Cardiac fibroblast (primary cell): ENCODE measurements at regions not wholly inside any gene's neighbourhood (a gene's known extent, or its start where the extent isn't known, plus 50 kb on each side); places are given as distances from the start of the nearest gene placed in this dataset.

Experiments
- DNase-seq, 2 donors: peaks; one replicate each; pipeline versions ENCODE4 v3.0.0 to v3.0.0-alpha.2; 2010; ENCODE audit warnings: low read depth in 2 of 2
- H3K4me3 ChIP-seq, 2 donors: replicated peaks in 1 of 2; 1 replicate in 1 of 2; 2 replicates in 1 of 2; pipeline ENCODE4 v1.5.1; 2011; ENCODE audit warnings: low read depth in 2 of 2, low read length in 2 of 2, mild to moderate bottlenecking in 2 of 2, moderate library complexity in 1 of 2
- TF ChIP-seq, protein P1 (sequence below): IDR thresholded peaks from one replicate; pipeline ENCODE4 v1.5.1; 2011; ENCODE audit warnings: low read depth, mild to moderate bottlenecking, low read length, inconsistent platforms

DNA sequence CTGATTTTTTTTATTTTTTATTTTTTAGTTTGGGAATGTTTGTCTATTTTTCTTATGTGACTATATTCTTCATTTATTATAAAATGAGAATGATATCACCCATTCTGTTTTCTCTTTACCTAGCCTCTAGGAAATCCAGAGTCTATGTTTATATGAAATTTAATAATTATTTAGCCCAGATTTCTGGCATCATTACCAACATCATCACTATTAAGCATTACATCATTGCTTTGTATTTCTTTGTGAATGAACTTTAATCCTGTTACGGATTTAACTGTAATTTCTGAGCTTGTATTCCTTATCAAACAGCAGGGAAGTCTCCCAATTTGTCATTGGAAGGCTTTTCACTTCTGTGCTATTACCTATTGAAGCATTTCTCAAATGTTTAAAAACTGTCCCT is 72.7 kb upstream of the NOX3 start:
- TF ChIP-seq, protein P1, sequence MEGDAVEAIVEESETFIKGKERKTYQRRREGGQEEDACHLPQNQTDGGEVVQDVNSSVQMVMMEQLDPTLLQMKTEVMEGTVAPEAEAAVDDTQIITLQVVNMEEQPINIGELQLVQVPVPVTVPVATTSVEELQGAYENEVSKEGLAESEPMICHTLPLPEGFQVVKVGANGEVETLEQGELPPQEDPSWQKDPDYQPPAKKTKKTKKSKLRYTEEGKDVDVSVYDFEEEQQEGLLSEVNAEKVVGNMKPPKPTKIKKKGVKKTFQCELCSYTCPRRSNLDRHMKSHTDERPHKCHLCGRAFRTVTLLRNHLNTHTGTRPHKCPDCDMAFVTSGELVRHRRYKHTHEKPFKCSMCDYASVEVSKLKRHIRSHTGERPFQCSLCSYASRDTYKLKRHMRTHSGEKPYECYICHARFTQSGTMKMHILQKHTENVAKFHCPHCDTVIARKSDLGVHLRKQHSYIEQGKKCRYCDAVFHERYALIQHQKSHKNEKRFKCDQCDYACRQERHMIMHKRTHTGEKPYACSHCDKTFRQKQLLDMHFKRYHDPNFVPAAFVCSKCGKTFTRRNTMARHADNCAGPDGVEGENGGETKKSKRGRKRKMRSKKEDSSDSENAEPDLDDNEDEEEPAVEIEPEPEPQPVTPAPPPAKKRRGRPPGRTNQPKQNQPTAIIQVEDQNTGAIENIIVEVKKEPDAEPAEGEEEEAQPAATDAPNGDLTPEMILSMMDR = no peak
- peak in 1 of 2 donors; percentile 7 for DNase-seq
- no peak overlapping the region for H3K4me3 ChIP-seq

DNA sequence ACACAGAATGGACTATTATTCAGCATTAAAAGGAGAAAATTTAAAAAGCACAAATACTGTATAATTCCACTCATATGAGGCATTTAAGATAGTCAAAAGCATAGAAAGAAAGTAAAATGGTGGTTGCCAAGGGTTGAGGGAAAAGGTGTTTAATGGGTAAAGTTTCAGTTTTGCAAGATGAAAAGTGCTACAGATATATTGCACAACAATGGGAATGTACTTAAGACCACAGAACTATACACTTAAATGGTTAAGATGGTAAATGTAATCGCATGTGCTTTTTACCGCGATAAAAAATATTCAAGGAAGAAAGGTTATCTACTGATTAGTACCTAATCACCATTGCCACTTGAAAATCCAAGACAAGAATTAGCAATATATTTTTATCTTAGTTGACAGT is 71.8 kb upstream of the NOX3 start:
- TF ChIP-seq, protein P1 = no peak
- no peak for DNase-seq
- no peak overlapping the region for H3K4me3 ChIP-seq

DNA sequence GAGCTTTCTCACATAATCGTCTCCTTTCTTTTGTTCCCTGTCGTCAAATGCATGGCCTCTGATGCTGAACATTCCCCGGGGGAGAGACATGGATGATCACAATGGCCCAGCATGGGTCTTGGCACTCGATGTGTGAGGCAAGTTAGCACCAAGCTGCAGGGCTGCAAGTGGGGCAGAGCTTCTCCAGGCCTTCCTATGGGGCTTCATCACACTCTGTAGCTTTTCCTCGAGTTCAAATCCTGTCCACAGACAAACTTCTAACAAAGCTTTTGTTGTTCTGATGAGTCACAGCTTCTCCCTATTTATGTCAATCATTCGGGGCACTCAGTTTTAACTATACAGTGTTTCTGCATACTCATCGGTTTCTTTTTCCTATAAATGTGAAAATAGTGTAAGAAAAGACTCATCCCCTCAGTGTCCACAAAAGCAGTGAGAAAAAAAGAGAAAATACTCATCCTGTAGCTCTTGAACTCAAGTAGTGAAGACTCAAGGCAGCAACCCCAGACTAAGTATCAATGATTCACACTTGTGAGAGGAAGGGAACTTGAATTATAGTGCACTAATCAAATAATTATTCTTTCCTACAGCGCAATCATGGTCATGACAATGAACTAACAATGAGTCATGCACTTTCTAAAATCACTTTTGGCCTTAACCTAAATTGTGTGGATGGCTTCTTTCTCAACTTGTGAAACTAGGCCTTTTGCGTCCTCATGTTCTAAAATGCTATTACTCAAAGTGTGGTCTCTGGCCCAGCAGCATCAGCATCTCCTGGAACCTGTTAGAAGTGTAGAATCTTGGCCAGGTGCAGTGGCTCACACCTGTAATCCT is 68.4 kb upstream of the NOX3 start:
- no peak overlapping the region for H3K4me3 ChIP-seq
- DNase-seq = peak; percentile 57 to 80
- TF ChIP-seq, protein P1 = no peak

GRCh38 chr6:155521719-155522118 is 66.1 kb upstream of the NOX3 start:
- peak in 1 of 2 donors; percentile 78 for DNase-seq
- no peak overlapping the region for H3K4me3 ChIP-seq
- TF ChIP-seq, protein P1 = no peak

DNA sequence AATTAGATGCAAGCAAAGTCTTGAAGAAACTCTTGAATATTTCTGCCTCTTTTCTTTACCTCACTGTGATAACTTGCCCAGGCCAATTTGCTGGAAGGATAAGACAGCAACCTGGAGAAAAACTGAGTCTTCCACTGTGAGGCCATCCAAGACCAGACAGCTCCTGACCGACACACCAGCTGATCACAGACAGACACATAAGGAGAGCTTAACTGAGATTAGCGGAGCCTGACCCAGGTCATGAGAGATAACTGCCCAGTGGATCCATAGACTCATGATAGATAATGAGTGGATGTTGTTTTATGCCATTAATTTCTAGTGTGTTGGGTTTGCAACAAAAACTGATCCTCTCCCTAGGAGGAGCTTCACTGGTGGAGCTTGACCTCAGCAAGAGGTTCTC is 64.4 kb upstream of the NOX3 start:
- DNase-seq = no peak
- no peak overlapping the region for H3K4me3 ChIP-seq
- TF ChIP-seq, protein P1 = no peak

DNA sequence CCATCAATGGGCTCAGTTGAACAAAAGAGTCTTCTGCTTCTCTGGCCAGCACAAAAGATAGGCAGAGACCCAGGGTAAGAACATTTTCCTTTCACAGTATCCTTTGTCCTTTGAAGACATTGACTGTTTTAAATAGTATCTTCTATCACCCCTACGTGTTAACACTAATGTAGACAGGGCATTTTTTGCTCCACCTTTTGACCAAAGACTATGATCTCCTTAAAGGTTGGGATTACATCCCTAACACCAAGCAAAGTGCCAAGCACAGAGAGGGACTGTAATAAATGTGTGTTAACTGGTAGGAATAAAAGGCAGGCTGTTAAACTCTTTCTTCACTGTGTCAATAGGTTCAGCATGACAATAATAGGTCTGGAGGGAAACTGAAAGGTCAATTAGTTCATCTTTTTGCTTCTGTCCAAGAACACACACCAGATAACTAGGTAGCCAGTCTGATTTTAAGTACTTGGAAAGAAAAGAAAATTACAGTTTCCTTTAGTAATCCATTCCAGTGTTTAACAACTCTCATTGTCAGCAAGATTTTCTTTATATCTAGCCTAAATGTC is 63.6 kb upstream of the NOX3 start:
- H3K4me3 ChIP-seq = no peak overlapping the region
- TF ChIP-seq, protein P1 = no peak
- no peak for DNase-seq
